ENCODE measurements at regions not wholly inside any gene's neighbourhood (a gene's known extent, or its start where the extent isn't known, plus 50 kb on each side); places are given as distances from the start of the nearest gene placed in this dataset.

DNA sequence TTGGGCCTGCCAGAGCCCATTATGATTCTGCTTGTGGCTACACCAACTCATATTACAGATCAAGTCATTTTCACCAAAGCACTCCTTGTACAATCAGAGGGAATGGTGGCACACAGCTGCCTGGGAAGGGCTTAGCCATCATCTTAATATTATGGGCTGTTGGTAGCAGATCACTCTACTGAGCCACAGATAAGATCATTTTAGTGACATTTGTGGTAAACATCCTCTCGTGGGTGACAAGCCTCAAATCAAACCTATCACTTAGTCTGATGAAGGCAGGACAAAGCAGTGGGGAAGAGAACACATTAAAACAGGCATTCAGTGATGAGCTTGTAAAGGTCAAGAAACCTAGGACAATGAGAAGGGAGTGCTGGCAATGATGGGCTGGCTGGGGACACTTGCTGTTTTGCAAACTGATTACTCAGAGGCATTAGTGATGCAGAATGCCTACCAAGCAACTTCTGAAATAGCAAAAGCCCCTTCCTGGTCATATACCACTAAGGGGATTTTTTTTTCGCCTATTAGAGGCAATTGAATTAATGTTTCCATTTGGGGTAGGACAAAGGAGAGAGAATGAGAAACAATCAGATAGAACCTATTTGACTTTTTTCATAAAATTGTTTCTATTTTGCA lies 137.5 kb upstream of the WDR11 start:
- no peak for TF ChIP-seq MAX (IDR thresholded peaks at IDR 0.05; ENCODE audit: low read depth, low read length)
- TF ChIP-seq, protein P1, sequence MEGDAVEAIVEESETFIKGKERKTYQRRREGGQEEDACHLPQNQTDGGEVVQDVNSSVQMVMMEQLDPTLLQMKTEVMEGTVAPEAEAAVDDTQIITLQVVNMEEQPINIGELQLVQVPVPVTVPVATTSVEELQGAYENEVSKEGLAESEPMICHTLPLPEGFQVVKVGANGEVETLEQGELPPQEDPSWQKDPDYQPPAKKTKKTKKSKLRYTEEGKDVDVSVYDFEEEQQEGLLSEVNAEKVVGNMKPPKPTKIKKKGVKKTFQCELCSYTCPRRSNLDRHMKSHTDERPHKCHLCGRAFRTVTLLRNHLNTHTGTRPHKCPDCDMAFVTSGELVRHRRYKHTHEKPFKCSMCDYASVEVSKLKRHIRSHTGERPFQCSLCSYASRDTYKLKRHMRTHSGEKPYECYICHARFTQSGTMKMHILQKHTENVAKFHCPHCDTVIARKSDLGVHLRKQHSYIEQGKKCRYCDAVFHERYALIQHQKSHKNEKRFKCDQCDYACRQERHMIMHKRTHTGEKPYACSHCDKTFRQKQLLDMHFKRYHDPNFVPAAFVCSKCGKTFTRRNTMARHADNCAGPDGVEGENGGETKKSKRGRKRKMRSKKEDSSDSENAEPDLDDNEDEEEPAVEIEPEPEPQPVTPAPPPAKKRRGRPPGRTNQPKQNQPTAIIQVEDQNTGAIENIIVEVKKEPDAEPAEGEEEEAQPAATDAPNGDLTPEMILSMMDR (IDR thresholded peaks at IDR 0.05; ENCODE audit: low read depth, low read length) = no peak
- TF ChIP-seq MYC (IDR thresholded peaks at IDR 0.05; ENCODE audit: low read depth, low read length) = no peak
- no peak for TF ChIP-seq POLR2A (IDR thresholded peaks at IDR 0.05; ENCODE audit: extremely low read depth, insufficient read length)
